ENCODE measurements at regions not wholly inside any gene's neighbourhood (a gene's known extent, or its start where the extent isn't known, plus 50 kb on each side); places are given as distances from the start of the nearest gene placed in this dataset.
"Not testable (repeated sequence)": the region's sequence is repeated elsewhere in the genome, so short reads cannot be mapped to it uniquely, and the experiment has no call there.

GRCh38 chr15:31216215-31216911 lies 110.3 kb upstream of the KLF13 start:
- H3K36me3 ChIP-seq (ENCODE audit: control insufficient read depth in 3 of 3, insufficient read depth in 3 of 3, low read length in 3 of 3), result no peaks in the 10 kb centered on the region
- peak overlapping the region; percentile 40 to 54 (median 52) for H3K4me3 ChIP-seq (ENCODE audit: low read length in 3 of 3)
- H3K4me1 ChIP-seq (ENCODE audit: control insufficient read depth in 3 of 3, insufficient read depth in 3 of 3, low read length in 3 of 3), result peaks cover 22 to 34% (median 24%) of the 10 kb centered on the region in 3 donors
- H3K27me3 ChIP-seq (ENCODE audit: control insufficient read depth in 3 of 3, insufficient read depth in 3 of 3, low read length in 3 of 3), result no peaks in the 10 kb centered on the region
- peak overlapping the region in 2 of 3 donors; percentile 38 to 58 for H3K9ac ChIP-seq (ENCODE audit: low read depth in 1 of 3, low read length in 3 of 3)
- peak overlapping the region; percentile 47 for H3K27ac ChIP-seq (ENCODE audit: low read depth, low read length)
- H3K9me3 ChIP-seq (ENCODE audit: control insufficient read depth in 3 of 3, low read length in 3 of 3), result no peaks in the 10 kb centered on the region

GRCh38 chr15:31217067-31217466 lies 109.6 kb upstream of the KLF13 start:
- no peaks in the 10 kb centered on the region for H3K27me3 ChIP-seq (ENCODE audit: control insufficient read depth in 3 of 3, insufficient read depth in 3 of 3, low read length in 3 of 3)
- H3K4me3 ChIP-seq (ENCODE audit: low read length in 3 of 3), result no peak overlapping the region
- H3K36me3 ChIP-seq (ENCODE audit: control insufficient read depth in 3 of 3, insufficient read depth in 3 of 3, low read length in 3 of 3), result no peaks in the 10 kb centered on the region
- no peaks in the 10 kb centered on the region for H3K9me3 ChIP-seq (ENCODE audit: control insufficient read depth in 3 of 3, low read length in 3 of 3)
- H3K27ac ChIP-seq (ENCODE audit: low read depth, low read length), result peak overlapping the region; percentile 47
- H3K9ac ChIP-seq (ENCODE audit: low read depth in 1 of 3, low read length in 3 of 3), result no peak overlapping the region
- peaks cover 22 to 36% (median 24%) of the 10 kb centered on the region in 3 donors for H3K4me1 ChIP-seq (ENCODE audit: control insufficient read depth in 3 of 3, insufficient read depth in 3 of 3, low read length in 3 of 3)

- Histone ChIP-seq H3K9ac (ENCODE audit: low read depth in 1 of 3, low read length in 3 of 3) (no peak overlapping the region), H3K27ac (ENCODE audit: low read depth, low read length) (no peak overlapping the region), H3K4me1 (ENCODE audit: control insufficient read depth in 3 of 3, insufficient read depth in 3 of 3, low read length in 3 of 3) (peaks cover 22 to 39% (median 24%) of the 10 kb centered on the region in 3 donors)
Observed at GRCh38 chr15:31217566-31218270, 108.9 kb upstream of the KLF13 start.

DNA sequence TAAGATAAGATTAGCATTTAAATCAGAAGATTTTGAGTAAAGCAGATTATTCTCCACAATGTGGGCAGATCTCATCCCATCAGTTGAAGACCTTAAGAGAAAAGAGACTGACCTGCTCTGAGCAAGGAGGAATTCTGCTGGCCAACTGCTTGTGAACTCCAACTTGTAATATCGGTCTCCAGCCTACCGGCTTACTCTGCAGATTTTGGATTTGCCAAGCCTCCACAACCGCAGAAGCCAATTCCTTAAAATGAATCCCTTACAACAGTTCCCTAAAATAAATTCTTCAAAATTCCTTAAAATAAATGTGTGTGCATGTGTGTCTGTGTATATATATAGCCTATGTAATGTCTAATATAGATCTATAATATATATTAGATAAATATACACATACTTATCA lies 107.4 kb upstream of the KLF13 start:
- peaks cover 0 to 3% (median 0%) of the 10 kb centered on the region in 3 donors for H3K27me3 ChIP-seq (ENCODE audit: control insufficient read depth in 3 of 3, insufficient read depth in 3 of 3, low read length in 3 of 3)
- H3K4me1 ChIP-seq (ENCODE audit: control insufficient read depth in 3 of 3, insufficient read depth in 3 of 3, low read length in 3 of 3), result peaks cover 31 to 51% (median 36%) of the 10 kb centered on the region in 3 donors
- no peak overlapping the region for H3K9ac ChIP-seq (ENCODE audit: low read depth in 1 of 3, low read length in 3 of 3)
- no peaks in the 10 kb centered on the region for H3K9me3 ChIP-seq (ENCODE audit: control insufficient read depth in 3 of 3, low read length in 3 of 3)
- H3K36me3 ChIP-seq (ENCODE audit: control insufficient read depth in 3 of 3, insufficient read depth in 3 of 3, low read length in 3 of 3), result no peaks in the 10 kb centered on the region
- no peak overlapping the region for H3K4me3 ChIP-seq (ENCODE audit: low read length in 3 of 3)
- peak overlapping the region; percentile 56 for H3K27ac ChIP-seq (ENCODE audit: low read depth, low read length)

More at GRCh38 chr15:31217566-31218270, 108.9 kb upstream of the KLF13 start:
- no peak overlapping the region for H3K4me3 ChIP-seq (ENCODE audit: low read length in 3 of 3)
- no peaks in the 10 kb centered on the region for H3K36me3 ChIP-seq (ENCODE audit: control insufficient read depth in 3 of 3, insufficient read depth in 3 of 3, low read length in 3 of 3)
- H3K27me3 ChIP-seq (ENCODE audit: control insufficient read depth in 3 of 3, insufficient read depth in 3 of 3, low read length in 3 of 3), result no peaks in the 10 kb centered on the region
- H3K9me3 ChIP-seq (ENCODE audit: control insufficient read depth in 3 of 3, low read length in 3 of 3), result no peaks in the 10 kb centered on the region

DNA sequence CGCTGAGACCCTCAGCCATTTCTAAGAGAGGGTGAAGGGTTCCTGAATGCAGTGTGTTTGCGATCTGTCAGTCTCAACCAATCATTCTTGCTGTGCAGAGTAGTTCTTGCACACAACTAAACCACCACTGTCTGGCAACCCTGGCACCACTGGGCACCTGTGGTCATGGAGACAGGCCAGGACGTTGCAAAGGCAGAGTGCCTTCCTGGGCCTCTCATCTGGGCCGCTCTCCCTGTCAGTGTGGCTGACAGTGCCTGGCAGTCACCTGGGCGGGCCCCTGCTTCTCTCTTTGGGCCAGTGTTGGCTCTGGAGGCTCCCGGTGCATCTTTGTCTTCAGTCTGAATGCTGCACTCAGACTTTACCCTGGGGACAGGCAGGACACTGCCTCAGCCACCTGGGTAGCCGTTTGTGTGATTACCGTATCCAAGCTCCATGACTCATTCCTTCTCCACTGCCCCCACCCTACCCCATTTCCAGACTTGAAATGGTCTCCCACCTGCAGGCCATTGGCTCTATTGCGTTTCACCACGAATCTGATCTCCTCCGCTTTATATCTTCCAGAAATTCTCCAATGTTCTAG lies 104.6 kb upstream of the KLF13 start:
- no peaks in the 10 kb centered on the region for H3K36me3 ChIP-seq (ENCODE audit: control insufficient read depth in 3 of 3, insufficient read depth in 3 of 3, low read length in 3 of 3)
- H3K9me3 ChIP-seq (ENCODE audit: control insufficient read depth in 3 of 3, low read length in 3 of 3), result no peaks in the 10 kb centered on the region
- H3K4me3 ChIP-seq (ENCODE audit: low read length in 3 of 3), result no peak overlapping the region
- peaks cover 23 to 32% (median 24%) of the 10 kb centered on the region in 3 donors for H3K4me1 ChIP-seq (ENCODE audit: control insufficient read depth in 3 of 3, insufficient read depth in 3 of 3, low read length in 3 of 3)
- no peak overlapping the region for H3K27ac ChIP-seq (ENCODE audit: low read depth, low read length)
- H3K27me3 ChIP-seq (ENCODE audit: control insufficient read depth in 3 of 3, insufficient read depth in 3 of 3, low read length in 3 of 3), result peaks cover 0 to 3% (median 0%) of the 10 kb centered on the region in 3 donors
- no peak overlapping the region for H3K9ac ChIP-seq (ENCODE audit: low read depth in 1 of 3, low read length in 3 of 3)

GRCh38 chr15:31222773-31223341 lies 103.8 kb upstream of the KLF13 start:
- peak overlapping the region in 1 of 3 donors; percentile 69 for H3K4me3 ChIP-seq (ENCODE audit: low read length in 3 of 3)
- H3K9ac ChIP-seq (ENCODE audit: low read depth in 1 of 3, low read length in 3 of 3), result no peak overlapping the region
- H3K4me1 ChIP-seq (ENCODE audit: control insufficient read depth in 3 of 3, insufficient read depth in 3 of 3, low read length in 3 of 3), result peaks cover 22 to 32% (median 23%) of the 10 kb centered on the region in 3 donors
- H3K27me3 ChIP-seq (ENCODE audit: control insufficient read depth in 3 of 3, insufficient read depth in 3 of 3, low read length in 3 of 3), result peaks cover 0 to 3% (median 0%) of the 10 kb centered on the region in 3 donors
- no peaks in the 10 kb centered on the region for H3K9me3 ChIP-seq (ENCODE audit: control insufficient read depth in 3 of 3, low read length in 3 of 3)
- no peaks in the 10 kb centered on the region for H3K36me3 ChIP-seq (ENCODE audit: control insufficient read depth in 3 of 3, insufficient read depth in 3 of 3, low read length in 3 of 3)
- H3K27ac ChIP-seq (ENCODE audit: low read depth, low read length), result no peak overlapping the region

GRCh38 chr15:31223478-31224350 lies 102.9 kb upstream of the KLF13 start:
- peaks cover 17 to 28% (median 18%) of the 10 kb centered on the region in 3 donors for H3K4me1 ChIP-seq (ENCODE audit: control insufficient read depth in 3 of 3, insufficient read depth in 3 of 3, low read length in 3 of 3)
- no peaks in the 10 kb centered on the region for H3K36me3 ChIP-seq (ENCODE audit: control insufficient read depth in 3 of 3, insufficient read depth in 3 of 3, low read length in 3 of 3)
- H3K9me3 ChIP-seq (ENCODE audit: control insufficient read depth in 3 of 3, low read length in 3 of 3), result no peaks in the 10 kb centered on the region
- peak overlapping the region; percentile 18 to 68 (median 33) for H3K9ac ChIP-seq (ENCODE audit: low read depth in 1 of 3, low read length in 3 of 3)
- H3K27me3 ChIP-seq (ENCODE audit: control insufficient read depth in 3 of 3, insufficient read depth in 3 of 3, low read length in 3 of 3), result peaks cover 0 to 3% (median 0%) of the 10 kb centered on the region in 3 donors
- peak overlapping the region; percentile 49 to 69 (median 66) for H3K4me3 ChIP-seq (ENCODE audit: low read length in 3 of 3)
- H3K27ac ChIP-seq (ENCODE audit: low read depth, low read length), result no peak overlapping the region

DNA sequence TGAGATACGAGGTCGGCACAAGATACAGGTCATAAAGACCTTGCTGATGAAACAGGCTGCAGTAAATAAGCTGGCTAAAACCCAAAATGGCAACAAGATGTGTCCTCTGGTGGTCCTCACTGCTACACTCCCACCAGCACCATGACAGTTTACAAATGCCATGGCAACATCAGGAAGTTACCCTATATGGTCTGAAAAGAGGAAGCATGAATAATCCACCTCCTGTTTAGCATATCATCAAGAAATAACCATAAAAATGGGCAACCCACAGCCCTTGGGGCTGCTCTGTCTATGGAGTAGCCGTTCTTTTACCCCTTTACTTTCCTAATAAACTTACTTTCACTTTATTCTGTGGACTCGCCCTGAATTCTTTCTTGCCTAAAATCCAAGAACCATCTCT lies 102.0 kb upstream of the KLF13 start:
- H3K4me1 ChIP-seq (ENCODE audit: control insufficient read depth in 3 of 3, insufficient read depth in 3 of 3, low read length in 3 of 3), result peaks cover 14 to 22% (median 15%) of the 10 kb centered on the region in 3 donors
- not testable (repeated sequence) for H3K27ac ChIP-seq (ENCODE audit: low read depth, low read length); H3K9me3 ChIP-seq (ENCODE audit: control insufficient read depth in 3 of 3, low read length in 3 of 3); H3K27me3 ChIP-seq (ENCODE audit: control insufficient read depth in 3 of 3, insufficient read depth in 3 of 3, low read length in 3 of 3); H3K9ac ChIP-seq (ENCODE audit: low read depth in 1 of 3, low read length in 3 of 3); H3K36me3 ChIP-seq (ENCODE audit: control insufficient read depth in 3 of 3, insufficient read depth in 3 of 3, low read length in 3 of 3)
- peak overlapping the region in 2 of 3 donors; percentile 49 to 66 for H3K4me3 ChIP-seq (ENCODE audit: low read length in 3 of 3)

GRCh38 chr15:31225356-31225955 lies 101.2 kb upstream of the KLF13 start:
- no peak overlapping the region for H3K4me3 ChIP-seq (ENCODE audit: low read length in 3 of 3)
- no peaks in the 10 kb centered on the region for H3K9me3 ChIP-seq (ENCODE audit: control insufficient read depth in 3 of 3, low read length in 3 of 3)
- H3K36me3 ChIP-seq (ENCODE audit: control insufficient read depth in 3 of 3, insufficient read depth in 3 of 3, low read length in 3 of 3), result no peaks in the 10 kb centered on the region
- peaks cover 14 to 22% (median 15%) of the 10 kb centered on the region in 3 donors for H3K4me1 ChIP-seq (ENCODE audit: control insufficient read depth in 3 of 3, insufficient read depth in 3 of 3, low read length in 3 of 3)
- H3K27me3 ChIP-seq (ENCODE audit: control insufficient read depth in 3 of 3, insufficient read depth in 3 of 3, low read length in 3 of 3), result peaks cover 0 to 3% (median 0%) of the 10 kb centered on the region in 3 donors
- no peak overlapping the region for H3K27ac ChIP-seq (ENCODE audit: low read depth, low read length)
- no peak overlapping the region for H3K9ac ChIP-seq (ENCODE audit: low read depth in 1 of 3, low read length in 3 of 3)
